Activated CD8-positive, alpha-beta T cell treated with anti-CD3 and anti-CD28 coated beads for 36 hours (primary cell): ENCODE measurements at regions not wholly inside any gene's neighbourhood (a gene's known extent, or its start where the extent isn't known, plus 50 kb on each side); places are given as distances from the start of the nearest gene placed in this dataset.

Experiments used
- ATAC-seq: fragments of 200-7000 bp; cut with Tn5 transposase; one replicate; pipeline ENCODE4 v1.10.0; 2021; ENCODE audit warnings: mild to moderate bottlenecking, moderate library complexity
- CTCF ChIA-PET: fragments of 350-600 bp; sonication (Branson Sonifier 250); formaldehyde crosslinking; loops from one replicate; lab custom pipeline; 2021; ENCODE audit warnings: antibody characterized with exemption; lab: Charles Lee
- POLR2A ChIA-PET: fragments of 350-600 bp; sonication (Branson Sonifier 250); formaldehyde crosslinking; loops from one replicate; lab custom pipeline; 2021; ENCODE audit warnings: antibody characterized with exemption; lab: Charles Lee
- DNase-seq: peaks from one replicate; pipeline ENCODE4 v3.0.0-alpha.2; 2020
- H3K27ac Mint-ChIP-seq: one replicate; pipeline ENCODE4 v1.8.0; 2021; ENCODE audit warnings: mild to moderate bottlenecking, mixed read lengths
- H3K27me3 Mint-ChIP-seq: one replicate; pipeline ENCODE4 v1.8.0; 2021; ENCODE audit warnings: mixed read lengths
- H3K36me3 Mint-ChIP-seq: one replicate; pipeline ENCODE4 v1.8.0; 2021; ENCODE audit warnings: low read depth, mixed read lengths
- H3K4me1 Mint-ChIP-seq: one replicate; pipeline ENCODE4 v1.8.0; 2021; ENCODE audit warnings: low read depth, mixed read lengths
- H3K4me3 Mint-ChIP-seq: one replicate; pipeline ENCODE4 v1.8.0; 2021; ENCODE audit warnings: mild to moderate bottlenecking, moderate library complexity, mixed read lengths
- H3K9me3 Mint-ChIP-seq: one replicate; pipeline ENCODE4 v1.8.0; 2021; ENCODE audit warnings: mixed read lengths
- intact Hi-C: fragments of 100-400 bp; cut with micrococcal nuclease; formaldehyde crosslinking; loops from one replicate; pipeline ENCODE4 v1.10.0; 2022
- TF ChIP-seq, protein P1 (sequence below): fragments of 200-600 bp; IDR thresholded peaks from one replicate; pipeline ENCODE4 v1.8.0; 2022; ENCODE audit warnings: antibody characterized with exemption, mild to moderate bottlenecking

DNA sequence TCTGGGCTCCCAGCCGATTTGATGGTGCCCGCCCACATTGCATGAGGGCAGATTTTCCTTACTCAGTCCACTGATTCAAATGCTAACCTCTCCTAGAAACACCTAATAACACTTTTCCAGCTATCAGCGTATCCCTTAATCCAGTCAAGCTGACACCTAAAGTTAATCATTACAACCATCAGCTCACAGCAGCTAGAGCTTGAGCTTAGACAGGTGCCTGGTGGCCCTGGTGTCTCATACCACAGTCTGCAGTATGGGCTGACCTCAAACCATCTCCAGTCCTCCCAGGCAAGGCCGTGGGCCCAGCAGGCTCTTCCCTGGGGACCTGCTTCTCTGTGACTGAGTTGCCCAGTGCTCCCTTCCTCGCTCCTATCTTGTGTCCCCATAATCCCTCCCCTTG, 174.4 kb upstream of the NECTIN1 start:
- no peak for ATAC-seq
- Mint-ChIP-seq H3K36me3 (no peaks in the 10 kb centered on the region), H3K27ac (no peak overlapping the region), H3K9me3 (no peaks in the 10 kb centered on the region), H3K4me1 (no peaks in the 10 kb centered on the region), H3K27me3 (peaks cover 7% of the 10 kb centered on the region), H3K4me3 (no peak overlapping the region)
- intact Hi-C loops, result no loop called here
- ChIA-PET POLR2A (no interaction called here), CTCF (no interaction called here)
- DNase-seq, result no peak
- TF ChIP-seq, protein P1, sequence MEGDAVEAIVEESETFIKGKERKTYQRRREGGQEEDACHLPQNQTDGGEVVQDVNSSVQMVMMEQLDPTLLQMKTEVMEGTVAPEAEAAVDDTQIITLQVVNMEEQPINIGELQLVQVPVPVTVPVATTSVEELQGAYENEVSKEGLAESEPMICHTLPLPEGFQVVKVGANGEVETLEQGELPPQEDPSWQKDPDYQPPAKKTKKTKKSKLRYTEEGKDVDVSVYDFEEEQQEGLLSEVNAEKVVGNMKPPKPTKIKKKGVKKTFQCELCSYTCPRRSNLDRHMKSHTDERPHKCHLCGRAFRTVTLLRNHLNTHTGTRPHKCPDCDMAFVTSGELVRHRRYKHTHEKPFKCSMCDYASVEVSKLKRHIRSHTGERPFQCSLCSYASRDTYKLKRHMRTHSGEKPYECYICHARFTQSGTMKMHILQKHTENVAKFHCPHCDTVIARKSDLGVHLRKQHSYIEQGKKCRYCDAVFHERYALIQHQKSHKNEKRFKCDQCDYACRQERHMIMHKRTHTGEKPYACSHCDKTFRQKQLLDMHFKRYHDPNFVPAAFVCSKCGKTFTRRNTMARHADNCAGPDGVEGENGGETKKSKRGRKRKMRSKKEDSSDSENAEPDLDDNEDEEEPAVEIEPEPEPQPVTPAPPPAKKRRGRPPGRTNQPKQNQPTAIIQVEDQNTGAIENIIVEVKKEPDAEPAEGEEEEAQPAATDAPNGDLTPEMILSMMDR, result no peak

DNA sequence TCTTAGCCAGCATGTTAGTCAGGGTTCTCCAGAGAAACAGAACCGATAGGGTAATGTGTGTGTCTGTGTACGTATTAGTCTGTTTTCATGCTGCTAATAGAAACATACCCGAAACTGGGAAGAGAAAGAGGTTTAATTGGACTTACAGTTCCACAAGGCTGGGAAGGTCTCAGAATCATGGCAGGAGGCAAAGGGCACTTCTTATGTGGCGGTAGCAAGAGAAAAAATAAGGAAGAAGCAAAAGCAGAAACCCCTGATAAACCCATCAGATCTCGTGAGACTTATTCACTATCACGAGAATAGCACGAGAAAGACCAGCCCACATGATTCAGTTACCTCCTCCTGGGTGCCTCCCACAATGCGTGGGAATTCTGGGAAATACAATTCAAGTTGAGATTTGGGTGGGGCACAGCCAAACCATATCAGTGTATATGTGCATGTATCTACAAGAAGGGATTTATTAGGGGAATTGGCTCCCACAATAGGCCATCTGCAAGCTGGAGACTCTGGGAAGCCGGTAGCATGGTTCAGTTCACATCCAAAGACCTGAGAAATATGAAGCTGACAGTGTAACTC, 173.7 kb upstream of the NECTIN1 start:
- DNase-seq (no peak), ATAC-seq (no peak)
- CTCF ChIA-PET, result no interaction called here
- H3K36me3 Mint-ChIP-seq, result no peaks in the 10 kb centered on the region
- no peaks in the 10 kb centered on the region for H3K9me3 Mint-ChIP-seq
- POLR2A ChIA-PET, result no interaction called here
- H3K4me1 Mint-ChIP-seq, result no peaks in the 10 kb centered on the region
- peaks cover 4% of the 10 kb centered on the region for H3K27me3 Mint-ChIP-seq
- intact Hi-C loops, result no loop called here
- TF ChIP-seq, protein P1, result no peak
- no peak overlapping the region for H3K27ac Mint-ChIP-seq
- no peak overlapping the region for H3K4me3 Mint-ChIP-seq

DNA sequence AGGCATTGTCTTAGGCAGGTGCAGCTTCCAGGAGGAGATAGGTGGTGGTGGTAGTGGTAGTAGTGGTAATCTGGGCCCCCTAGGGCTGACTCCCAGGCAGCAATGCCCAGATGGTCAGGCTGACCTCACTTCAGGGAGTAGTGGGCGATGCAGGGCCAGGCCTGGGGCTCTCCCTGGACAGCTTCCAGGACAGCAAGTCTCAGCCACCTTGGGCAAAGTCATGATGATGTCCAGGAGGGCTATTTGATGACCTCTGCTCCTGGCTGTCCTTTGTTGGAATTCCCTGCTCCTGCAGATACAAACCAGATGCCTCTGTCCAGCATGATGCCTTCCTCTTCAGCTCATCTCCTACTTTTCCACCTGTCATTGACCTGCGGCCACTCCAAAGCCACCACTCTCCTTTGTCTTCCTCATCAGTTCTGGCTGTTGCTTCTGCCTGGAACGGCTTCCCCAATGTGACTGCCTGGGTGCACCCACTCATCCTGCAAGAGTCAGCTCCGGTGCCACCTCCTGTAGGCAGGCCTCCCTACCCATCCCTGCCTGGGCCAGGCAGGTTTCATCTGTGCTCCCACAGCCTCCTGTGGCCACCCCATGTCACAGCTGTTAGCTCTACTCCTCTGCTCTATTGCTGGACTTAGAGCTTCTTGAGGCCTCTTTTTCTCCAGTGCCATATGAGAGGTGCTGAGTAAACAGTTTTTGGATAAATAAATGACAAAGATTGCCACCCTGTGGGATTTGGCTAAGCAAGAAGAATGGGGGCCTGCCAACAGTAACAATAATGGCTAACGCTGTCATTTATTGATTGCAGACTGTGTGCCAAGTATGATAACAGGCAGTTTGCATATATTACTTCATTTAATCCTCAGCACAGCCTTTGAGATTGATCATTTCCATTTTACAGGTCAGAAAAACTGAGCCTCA, 172.9 kb upstream of the NECTIN1 start:
- Mint-ChIP-seq H3K4me1 (no peaks in the 10 kb centered on the region), H3K4me3 (no peak overlapping the region), H3K27ac (no peak overlapping the region), H3K9me3 (no peaks in the 10 kb centered on the region), H3K36me3 (no peaks in the 10 kb centered on the region), H3K27me3 (peaks cover 4% of the 10 kb centered on the region)
- POLR2A ChIA-PET, result no interaction called here
- DNase-seq, result no peak
- CTCF ChIA-PET, result no interaction called here
- TF ChIP-seq, protein P1, result no peak
- ATAC-seq, result no peak
- intact Hi-C loops, result no loop called here

DNA sequence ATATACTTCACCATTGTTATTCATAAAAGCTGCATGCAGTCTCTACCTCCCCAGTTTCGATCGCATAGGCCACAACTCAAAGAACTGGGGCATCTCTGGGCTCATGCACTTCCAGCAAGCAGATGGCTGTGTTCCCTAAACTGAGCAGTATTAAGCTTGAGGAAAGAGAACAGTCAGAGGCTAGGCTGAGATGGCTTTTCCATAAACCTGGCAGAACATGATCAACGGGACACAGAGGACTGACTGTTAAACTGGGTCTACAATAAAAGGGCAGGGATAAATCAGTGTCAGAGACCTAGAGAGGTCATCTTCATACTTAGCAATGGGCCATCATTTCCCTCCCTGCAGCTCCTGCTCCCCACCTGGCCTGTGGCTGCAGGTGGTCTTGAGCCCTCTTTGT, 171.0 kb upstream of the NECTIN1 start:
- no peak for ATAC-seq
- Mint-ChIP-seq H3K36me3 (no peaks in the 10 kb centered on the region), H3K27ac (no peak overlapping the region), H3K4me3 (no peak overlapping the region), H3K27me3 (peaks cover 2% of the 10 kb centered on the region), H3K9me3 (no peaks in the 10 kb centered on the region), H3K4me1 (no peaks in the 10 kb centered on the region)
- CTCF ChIA-PET, result no interaction called here
- intact Hi-C loops, result no loop called here
- no peak for DNase-seq
- POLR2A ChIA-PET, result no interaction called here
- TF ChIP-seq, protein P1, result no peak

DNA sequence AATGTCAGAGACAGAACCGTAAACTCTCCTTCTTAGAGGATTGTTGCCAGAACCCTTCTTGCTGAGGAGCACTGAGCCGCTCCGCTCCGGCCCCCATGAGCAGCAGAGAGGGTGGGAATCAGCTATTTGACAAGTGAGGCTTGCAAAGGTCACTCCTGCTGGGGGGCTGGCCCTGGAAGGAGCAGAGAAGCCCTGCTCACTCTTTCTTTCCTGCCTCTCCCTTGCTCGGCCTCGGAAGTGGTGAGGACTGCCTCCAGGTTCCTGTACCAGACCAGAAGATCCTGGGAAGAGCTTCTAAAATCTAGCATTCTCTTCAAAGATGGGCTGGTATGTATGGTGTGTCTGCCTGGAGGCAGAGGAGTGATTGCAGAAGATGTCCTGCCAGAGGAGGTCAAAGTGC, 168.6 kb upstream of the NECTIN1 start:
- H3K27me3 Mint-ChIP-seq, result no peaks in the 10 kb centered on the region
- ATAC-seq, result no peak
- TF ChIP-seq, protein P1, result no peak
- intact Hi-C loops, result no loop called here
- ChIA-PET POLR2A (no interaction called here), CTCF (no interaction called here)
- no peaks in the 10 kb centered on the region for H3K9me3 Mint-ChIP-seq
- DNase-seq, result no peak
- no peak overlapping the region for H3K27ac Mint-ChIP-seq
- no peaks in the 10 kb centered on the region for H3K4me1 Mint-ChIP-seq
- H3K4me3 Mint-ChIP-seq, result no peak overlapping the region
- H3K36me3 Mint-ChIP-seq, result no peaks in the 10 kb centered on the region
